BJ (cell line): ENCODE measurements at regions not wholly inside any gene's neighbourhood (a gene's known extent, or its start where the extent isn't known, plus 50 kb on each side); places are given as distances from the start of the nearest gene placed in this dataset.
A peak's percentile ranks its signal among the peaks of the same experiment; 100 is the strongest.

Experiments
- CTCF ChIA-PET: fragments of 350-600 bp; formaldehyde crosslinking; extraction: SDS; loops from one replicate; lab custom pipeline; 2021; ENCODE audit warnings: antibody characterized with exemption, inconsistent platforms; lab: Yijun Ruan, JAX
- POLR2A ChIA-PET: fragments of 300-600 bp; sonication (Branson Sonifier 250); formaldehyde crosslinking; extraction: SDS; loops from one replicate; lab custom pipeline; 2021; ENCODE audit warnings: antibody characterized with exemption; lab: Charles Lee
- DNase-seq: peaks from one replicate; pipeline ENCODE4 v3.0.0-alpha.2; 2011; ENCODE audit warnings: low read depth
- H3K27me3 ChIP-seq: 2 replicates; pipeline ENCODE4 v1.6.0; 2011; ENCODE audit warnings: low read length; ENCODE audit not compliant: control insufficient read depth, insufficient read depth
- H3K36me3 ChIP-seq: 2 replicates; pipeline ENCODE4 v1.5.1; 2011; ENCODE audit warnings: low read length; ENCODE audit not compliant: control insufficient read depth, insufficient read depth
- H3K4me3 ChIP-seq: 2 replicates; pipeline ENCODE4 v1.5.1; 2011; ENCODE audit warnings: low read depth, mild to moderate bottlenecking, control low read depth, low read length
- TF ChIP-seq, protein P1 (sequence below): IDR thresholded peaks from 2 replicates; pipeline ENCODE4 v1.5.1; 2011; ENCODE audit warnings: low read depth, mild to moderate bottlenecking, control low read depth, inconsistent platforms, low read length, moderate library complexity; ENCODE audit not compliant: insufficient read depth

DNA sequence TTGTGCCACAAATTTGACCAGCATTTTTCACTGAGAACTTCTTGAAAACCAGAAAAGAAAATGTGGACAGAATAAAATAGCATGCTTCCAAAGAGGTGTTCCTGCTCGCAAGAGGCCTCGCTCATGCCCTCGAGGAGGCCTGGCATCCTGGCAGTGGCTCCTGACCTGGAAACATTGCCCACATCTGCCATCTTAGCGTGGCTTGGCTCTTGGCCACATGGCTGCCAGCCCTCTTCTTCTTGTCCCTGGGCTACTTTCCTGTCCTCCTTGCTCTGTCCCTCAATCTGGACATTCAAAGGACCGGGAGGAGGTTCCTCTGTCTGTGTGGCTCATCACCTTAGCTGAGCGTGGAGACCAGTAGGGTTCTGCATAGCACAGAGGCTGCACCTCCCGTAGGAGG, 131.6 kb upstream of the TMEM72 start:
- TF ChIP-seq, protein P1, sequence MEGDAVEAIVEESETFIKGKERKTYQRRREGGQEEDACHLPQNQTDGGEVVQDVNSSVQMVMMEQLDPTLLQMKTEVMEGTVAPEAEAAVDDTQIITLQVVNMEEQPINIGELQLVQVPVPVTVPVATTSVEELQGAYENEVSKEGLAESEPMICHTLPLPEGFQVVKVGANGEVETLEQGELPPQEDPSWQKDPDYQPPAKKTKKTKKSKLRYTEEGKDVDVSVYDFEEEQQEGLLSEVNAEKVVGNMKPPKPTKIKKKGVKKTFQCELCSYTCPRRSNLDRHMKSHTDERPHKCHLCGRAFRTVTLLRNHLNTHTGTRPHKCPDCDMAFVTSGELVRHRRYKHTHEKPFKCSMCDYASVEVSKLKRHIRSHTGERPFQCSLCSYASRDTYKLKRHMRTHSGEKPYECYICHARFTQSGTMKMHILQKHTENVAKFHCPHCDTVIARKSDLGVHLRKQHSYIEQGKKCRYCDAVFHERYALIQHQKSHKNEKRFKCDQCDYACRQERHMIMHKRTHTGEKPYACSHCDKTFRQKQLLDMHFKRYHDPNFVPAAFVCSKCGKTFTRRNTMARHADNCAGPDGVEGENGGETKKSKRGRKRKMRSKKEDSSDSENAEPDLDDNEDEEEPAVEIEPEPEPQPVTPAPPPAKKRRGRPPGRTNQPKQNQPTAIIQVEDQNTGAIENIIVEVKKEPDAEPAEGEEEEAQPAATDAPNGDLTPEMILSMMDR = no peak
- no peak for DNase-seq
- CTCF ChIA-PET = no interaction called here

DNA sequence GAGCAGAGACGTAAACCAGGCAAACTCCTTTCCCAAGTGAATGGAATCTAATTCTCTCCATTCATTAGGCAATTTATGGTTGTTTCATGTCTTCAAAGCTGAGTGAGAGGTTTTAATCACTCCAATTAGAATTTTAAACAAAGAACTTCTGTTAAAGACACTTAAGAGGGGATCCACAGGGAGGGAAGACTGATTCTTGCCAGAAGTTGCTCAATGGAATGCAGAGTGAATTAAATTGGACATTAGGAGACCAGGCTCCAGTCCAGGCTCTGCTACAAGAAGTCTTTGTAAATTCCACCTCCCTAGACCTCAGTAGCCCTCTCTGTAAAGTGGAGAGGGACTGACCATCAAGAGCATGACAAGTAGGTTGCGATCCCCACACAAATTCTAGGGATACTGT, 130.7 kb upstream of the TMEM72 start:
- TF ChIP-seq, protein P1 = no peak
- H3K36me3 ChIP-seq = no peaks in the 10 kb centered on the region
- no peak for DNase-seq
- no peaks in the 10 kb centered on the region for H3K27me3 ChIP-seq
- POLR2A ChIA-PET = no interaction called here
- no peak overlapping the region for H3K4me3 ChIP-seq
- CTCF ChIA-PET = interaction anchor here (1.3 kb wide), 1 partner anchor 77 kb away, joined by 4 read pairs; no protein-coding TSS in a partner anchor

More for the DNA sequence above, 131.6 kb upstream of the TMEM72 start:
- Histone ChIP-seq H3K36me3 (no peaks in the 10 kb centered on the region), H3K4me3 (no peak overlapping the region), H3K27me3 (no peaks in the 10 kb centered on the region)
- POLR2A ChIA-PET = no interaction called here

DNA sequence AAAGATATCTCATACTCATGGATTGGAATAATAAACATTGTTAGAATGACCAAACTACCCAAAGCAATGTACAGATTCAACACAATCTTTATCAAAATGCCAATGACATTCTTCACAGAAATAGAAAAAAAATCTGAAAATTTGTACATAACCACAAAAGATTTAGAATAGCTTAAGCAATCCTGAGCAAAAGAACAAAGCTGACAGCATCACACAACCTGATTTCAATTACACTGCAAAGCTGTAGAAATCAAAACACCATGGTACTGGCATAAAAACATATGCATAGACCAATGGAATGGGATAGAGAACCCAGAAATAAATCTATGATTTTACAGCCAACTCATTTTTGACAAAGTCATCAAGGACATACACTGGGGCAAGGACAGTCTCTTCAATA, 130.0 kb upstream of the TMEM72 start:
- TF ChIP-seq, protein P1 = no peak
- no peak for DNase-seq
- ChIA-PET CTCF (interaction anchor here (1.3 kb wide), 1 partner anchor 76 kb away, joined by 4 read pairs; no protein-coding TSS in a partner anchor), POLR2A (no interaction called here)
- no peak overlapping the region for H3K4me3 ChIP-seq
- no peaks in the 10 kb centered on the region for H3K36me3 ChIP-seq
- H3K27me3 ChIP-seq = no peaks in the 10 kb centered on the region

DNA sequence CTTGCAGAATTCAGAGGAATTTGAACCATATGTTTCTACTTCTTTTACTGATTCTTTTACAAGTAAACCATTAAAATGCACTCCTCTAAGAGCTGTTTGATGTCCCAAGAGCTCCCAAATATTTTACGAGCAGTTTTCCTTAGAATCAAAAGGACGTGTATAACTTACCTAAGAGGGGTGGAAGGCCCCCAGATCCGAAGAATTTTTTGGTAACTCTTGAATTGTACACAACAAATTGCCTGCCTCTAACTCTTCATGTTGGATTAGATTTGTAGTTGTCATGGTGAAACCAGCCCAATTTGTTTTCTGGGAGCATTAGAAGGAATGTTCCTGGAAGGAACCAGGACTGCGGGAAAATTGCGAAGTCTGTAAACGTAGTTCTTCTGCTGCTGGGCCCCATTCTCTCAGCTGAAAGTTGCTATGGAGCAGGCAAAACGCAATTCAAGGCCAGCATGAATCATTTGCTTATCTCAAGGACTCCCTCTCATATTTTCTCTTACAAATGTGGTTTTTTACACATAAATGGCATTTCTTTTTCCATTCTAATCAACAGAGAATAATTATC, 124.8 kb upstream of the TMEM72 start:
- Histone ChIP-seq H3K4me3 (no peak overlapping the region), H3K27me3 (peaks cover 2% of the 10 kb centered on the region; the same call in 1 of the 2 replicates), H3K36me3 (no peaks in the 10 kb centered on the region)
- ChIA-PET POLR2A (no interaction called here), CTCF (no interaction called here)
- TF ChIP-seq, protein P1 = no peak
- peak; percentile 48 for DNase-seq

DNA sequence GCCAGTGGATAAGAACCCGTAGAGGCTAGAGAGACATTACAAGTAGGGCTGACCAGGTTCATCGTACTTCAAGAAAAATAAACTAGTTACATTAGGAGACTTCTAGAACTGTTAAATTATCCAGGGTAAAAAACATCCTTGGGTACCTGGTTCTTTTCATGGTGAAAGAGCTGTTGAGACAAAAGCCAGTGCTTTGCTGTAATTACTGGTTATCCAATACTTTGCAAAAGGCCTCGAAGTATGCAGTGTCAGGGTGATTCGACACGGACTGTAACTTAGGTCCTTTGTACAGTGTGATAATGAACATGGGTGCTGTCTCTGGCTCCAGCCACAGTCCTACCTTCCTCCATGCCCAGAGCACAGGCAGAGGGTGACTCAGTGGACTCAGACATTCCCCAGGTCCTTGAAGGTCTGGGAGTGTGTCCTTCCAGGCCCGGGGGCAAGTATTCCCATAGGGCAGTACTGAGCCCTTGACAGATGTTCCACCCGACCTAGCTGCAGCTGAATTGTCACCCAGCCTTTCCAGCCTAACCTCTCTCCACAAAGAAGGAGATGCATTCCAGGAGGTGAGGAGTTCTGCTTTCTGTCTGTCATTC, 123.6 kb upstream of the TMEM72 start:
- Histone ChIP-seq H3K27me3 (peaks cover 2% of the 10 kb centered on the region; the same call in 1 of the 2 replicates), H3K36me3 (no peaks in the 10 kb centered on the region), H3K4me3 (no peak overlapping the region)
- ChIA-PET POLR2A (no interaction called here), CTCF (no interaction called here)
- TF ChIP-seq, protein P1 = no peak
- DNase-seq = no peak
